NCI-H1436 treated with DMSO at 0.1 percent for 48 hours (cell line): ENCODE measurements at regions not wholly inside any gene's neighbourhood (a gene's known extent, or its start where the extent isn't known, plus 50 kb on each side); places are given as distances from the start of the nearest gene placed in this dataset.

ENCODE experiments used
- DNase-seq: peaks from one replicate; lab custom pipeline; 2025; lab: John Stamatoyannopoulos, UW

DNA sequence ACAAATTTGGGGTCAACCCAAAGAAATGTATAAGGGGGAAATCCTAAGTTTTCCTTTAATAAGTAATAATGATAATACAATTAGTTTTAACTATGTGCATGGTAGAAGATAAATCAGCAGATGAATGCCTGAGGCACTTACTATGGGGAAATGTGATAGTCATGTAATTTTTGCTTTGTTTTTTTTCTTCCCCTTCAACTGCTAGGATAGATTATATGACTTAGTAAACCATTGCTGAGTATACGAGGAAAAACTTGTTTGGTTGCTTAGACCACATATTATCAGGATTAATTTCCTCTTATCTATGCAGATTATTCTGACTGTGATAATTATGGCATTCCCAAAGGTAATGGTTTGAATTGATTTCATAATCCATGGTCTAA, 181.1 kb downstream of the TGFB2 start:
- DNase-seq: no peak

DNA sequence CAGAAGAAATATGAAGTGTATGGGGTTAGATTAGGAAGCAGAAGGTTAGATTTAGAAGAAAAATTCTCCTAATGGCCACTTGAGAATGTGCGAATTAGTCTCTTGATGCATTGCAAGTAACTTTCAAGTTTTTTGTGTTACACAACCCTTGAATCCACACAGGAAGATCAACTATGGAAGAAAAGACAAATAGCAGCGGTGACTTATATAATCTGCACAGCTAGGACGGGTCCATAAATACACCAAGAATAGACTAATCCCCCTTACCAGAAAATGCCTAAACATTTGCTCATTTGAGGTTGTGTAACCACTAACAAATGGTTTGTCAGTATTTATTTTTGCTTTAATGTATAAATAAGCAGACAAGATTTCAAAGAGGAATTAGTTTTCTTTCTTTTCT, 182.6 kb downstream of the TGFB2 start:
- no peak for DNase-seq

DNA sequence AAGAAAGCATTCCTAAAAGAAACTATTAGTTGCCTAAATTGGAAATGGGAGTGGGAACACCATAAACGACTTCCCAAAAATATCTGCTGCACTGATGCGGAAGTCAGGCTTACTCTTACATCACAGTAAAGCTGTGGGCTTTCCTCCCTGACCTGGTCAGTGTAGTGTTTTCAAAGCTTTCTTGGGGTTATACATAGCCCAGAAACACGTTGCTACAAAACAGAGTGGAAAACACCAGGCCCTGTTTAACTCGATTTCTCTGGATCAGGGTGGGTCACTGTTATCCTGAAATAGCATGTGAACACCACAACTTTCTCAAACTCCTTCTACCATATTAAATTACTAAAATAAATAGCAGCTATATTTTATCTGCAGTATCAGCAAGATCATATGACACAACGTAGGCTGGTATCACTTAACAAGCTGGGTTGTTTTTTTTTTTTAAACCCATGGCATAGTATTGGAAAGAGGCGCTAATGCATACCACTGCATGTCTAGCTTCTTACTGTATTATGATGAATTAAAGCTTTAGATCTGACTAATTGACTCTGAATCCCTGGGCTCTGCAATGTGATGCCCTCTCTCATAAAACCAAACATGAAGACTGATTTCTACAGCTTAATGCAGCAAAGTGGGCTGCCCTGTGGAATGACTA, 184.6 kb downstream of the TGFB2 start:
- DNase-seq: no peak

DNA sequence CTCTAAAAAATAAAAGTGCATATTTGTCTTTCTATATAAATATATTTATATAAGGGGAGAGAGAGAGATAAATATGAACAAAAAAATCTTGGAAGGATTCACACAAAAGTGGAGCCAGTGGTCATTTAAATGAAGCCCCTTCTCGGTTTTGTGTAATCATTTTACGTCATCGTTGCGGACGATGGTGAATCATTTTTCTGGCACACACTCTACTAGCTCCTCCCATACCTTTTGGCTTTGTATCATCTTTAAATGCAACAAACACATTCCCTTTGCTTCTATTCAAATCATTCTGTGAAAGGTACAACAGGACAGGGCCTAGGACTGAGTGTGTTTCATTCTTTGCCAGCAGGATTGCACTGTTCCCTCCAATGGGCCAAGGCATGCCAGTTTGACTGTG, 186.8 kb downstream of the TGFB2 start:
- DNase-seq: no peak

DNA sequence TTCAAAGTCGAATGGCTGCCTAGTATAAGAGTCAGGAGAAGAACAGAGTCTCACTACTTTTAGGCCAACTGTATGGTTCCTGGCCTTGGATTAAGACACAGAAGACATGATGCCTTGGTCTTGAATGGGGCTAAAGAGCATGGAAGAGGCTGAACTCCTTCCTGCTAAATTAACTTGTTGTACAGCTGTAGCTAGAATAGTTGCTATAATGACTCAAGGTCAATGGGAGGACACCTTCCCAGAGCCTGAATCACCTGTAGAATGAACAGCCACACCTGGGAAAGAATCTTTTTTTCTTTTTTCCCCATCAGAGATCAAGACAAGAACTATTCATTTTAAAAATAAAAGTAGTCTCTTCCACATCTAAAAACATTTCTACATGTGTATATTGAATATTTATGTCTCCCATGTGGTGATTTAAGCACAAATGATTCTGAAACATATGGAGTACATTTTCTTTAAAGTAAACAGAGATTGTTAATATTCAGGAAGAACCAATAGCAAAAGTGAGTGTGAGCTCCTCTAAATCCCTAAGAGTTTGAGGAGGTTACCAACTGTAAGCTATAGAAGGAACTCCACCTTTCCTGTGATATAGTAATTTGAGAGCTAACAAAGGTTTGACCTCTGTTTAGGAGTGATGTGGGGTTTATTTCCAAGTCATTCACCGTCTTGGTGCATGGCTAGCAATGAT, 191.3 kb downstream of the TGFB2 start:
- DNase-seq: no peak

DNA sequence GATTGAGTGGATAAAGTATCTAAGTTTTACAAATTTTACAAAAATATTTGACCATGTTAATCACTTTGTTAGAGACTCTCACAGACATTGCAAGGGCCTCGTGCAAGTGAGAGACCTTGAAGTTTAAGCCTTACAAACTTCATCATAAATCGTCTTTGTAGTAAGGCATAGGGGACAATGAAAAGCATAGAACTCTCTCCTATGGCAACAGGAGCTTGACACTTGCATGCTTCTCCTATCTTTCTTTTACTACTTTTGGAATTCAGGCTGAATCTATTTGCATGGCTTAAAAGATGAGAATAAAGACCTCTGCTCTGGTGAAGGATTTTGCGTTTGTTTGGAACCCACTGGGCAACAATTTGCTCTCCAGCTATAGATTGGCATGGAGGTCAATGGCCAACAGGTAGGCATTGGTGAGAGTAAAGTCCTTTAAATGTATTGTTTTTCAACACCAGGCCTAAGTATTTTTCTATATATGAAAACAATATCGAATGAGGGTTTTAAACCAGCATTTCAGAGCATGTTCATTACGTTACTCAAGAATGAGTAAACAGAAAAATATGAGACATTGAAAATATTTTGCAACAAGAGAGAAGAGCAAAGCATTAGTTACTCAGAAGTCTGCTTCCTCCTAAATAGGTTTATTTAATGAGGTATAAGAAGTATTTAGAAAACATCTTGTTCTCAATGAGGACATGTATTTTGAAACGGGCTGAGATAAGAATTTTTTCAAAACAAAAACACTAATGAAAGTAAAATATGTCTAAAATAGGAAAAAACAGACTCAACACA, 192.2 kb downstream of the TGFB2 start:
- no peak for DNase-seq

DNA sequence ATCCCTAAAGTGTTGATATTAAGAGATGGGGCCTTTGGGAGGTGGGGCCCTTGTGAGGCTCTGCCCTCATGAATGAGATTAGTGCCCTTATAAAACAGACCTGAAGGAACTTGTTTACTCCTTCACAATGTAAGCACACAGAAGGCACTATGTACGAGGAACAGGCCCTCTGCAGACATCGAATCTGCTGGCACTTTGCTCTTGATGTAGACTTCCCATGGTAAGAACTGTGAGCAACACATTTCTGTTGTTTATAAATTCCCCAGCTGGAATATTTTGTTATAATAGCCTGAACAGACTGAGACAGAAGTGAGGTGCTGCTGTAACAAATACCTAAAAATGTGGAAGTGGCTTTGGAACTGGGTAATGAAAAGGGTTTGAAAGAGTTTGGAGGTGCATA, 193.2 kb downstream of the TGFB2 start:
- DNase-seq: no peak

DNA sequence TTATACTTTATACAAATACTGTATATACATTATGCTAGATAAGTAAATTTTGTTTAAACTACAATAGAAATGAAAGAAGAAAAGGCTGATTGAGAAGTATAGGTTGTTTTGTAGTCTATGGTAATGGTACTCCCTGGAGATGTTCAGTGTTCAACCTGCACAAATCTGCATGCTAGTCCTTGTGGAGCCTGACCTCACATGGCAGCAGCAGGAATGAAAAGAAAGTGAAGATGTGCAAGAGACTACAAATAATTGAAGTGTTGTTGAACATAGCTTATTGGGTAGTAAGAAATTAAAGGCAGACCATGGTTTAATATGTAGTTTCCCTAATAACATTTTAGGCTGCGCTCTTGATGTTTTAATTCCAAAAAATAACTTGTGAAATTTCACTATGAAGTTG, 201.2 kb downstream of the TGFB2 start:
- DNase-seq: no peak

DNA sequence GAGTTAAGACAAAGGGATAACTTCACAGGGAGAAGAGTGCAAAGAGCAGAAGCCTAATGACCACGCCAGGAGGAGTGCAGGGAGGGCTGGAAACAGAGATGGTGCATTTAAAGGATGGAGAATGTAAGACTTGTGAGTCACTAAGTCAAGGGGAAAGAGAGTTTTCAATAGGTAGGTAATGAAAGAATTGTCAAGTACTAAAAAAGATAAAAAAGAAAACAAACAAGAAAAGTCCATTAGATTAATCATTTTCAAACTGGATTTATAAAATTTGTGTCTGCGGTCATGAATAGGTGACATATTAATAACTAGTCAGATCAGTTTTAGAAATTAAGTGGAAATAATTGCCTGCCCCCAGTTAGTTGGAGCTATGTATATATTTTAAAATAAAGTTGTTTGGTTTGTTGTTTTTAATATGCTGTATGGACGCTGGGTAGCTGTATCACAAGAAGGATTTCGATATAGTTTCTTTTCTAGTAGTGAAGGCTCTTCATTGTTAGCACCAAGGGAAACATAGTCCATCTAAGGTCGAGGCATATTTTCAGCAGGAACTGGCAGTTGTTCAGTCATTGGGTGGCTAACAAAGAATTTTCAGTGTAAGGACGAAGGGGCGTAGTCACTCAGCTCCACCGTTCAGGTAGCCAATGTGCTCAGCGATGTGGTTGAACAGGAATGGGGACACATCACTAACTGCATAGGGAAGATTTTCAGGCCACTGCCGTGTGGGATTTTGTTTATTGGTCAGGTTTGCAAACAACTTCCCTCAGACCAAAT, 203.0 kb downstream of the TGFB2 start:
- no peak for DNase-seq

DNA sequence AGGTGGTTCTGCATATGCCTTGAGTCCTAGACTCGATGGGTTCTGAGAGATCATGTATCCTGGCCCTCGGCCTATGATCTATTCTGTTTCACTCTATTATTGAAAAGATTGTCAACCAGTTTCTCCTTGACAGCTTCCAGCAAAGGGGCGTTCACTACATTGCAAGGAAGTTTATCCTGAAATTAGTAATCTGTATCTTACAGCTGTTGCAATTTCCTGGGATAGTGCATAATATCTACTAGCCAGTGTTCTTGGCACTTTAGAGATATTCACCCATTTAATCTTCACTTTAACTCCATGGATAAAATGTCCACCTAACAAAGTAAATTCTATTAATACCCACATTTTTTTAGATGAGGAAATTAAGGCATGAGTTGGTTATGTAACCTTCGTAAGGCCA, 203.6 kb downstream of the TGFB2 start:
- no peak for DNase-seq

DNA sequence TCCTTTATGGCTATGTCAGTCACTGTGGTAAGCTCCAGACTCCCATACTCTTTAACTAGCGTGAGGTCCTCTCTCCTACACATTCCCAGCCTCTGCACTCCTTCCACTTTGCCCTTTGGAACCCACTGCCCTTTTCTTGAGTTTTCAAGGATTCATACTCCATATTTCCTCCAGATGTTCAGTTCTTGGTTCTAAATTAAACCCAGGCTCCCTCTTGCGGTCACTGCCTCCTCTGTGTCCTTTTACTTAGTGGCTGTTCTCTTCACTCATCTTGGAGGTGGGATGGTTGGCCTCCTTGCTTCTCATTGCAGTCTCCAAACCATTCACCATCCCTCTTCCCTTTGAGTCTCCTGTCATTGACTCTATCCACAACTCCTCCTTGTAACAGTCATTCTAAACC, 208.1 kb downstream of the TGFB2 start:
- no peak for DNase-seq

DNA sequence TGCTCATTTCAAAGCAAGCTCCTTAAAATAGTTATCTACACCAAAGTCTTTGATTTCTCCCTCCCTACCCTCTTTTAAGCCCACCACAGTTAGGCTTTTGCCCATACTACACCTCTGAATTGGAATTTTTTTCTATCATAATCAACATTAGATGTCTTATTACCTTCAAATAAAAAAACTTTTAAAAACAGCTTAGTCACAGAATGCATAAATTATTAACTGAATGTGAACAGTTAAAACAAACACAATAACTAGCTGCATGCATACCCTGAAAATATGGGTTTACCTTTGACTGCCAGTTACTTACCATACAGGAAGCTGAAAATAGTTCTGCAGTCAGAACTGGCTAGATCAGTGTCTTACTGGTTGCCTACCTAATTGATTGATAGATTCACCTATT, 210.9 kb downstream of the TGFB2 start:
- DNase-seq: no peak

DNA sequence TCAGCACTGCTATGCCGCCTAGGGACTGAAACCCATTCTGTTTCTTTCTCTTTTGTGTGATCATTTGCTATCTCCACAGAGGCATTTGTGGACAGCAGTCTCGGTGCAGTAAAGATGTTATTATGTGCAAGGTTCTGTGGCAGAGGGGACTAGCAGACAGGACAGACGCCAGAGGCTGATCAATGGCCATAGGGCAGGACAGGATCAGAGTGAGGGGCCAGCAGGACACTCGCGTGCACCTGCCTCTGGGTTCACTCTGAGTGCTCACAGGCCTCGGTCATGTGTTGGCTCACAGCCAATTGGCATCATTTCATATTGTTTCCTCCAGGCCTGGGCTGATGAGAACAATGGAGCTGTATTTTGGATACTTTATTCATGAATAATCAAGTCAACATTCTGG, 212.6 kb downstream of the TGFB2 start:
- DNase-seq: peak; percentile 45

DNA sequence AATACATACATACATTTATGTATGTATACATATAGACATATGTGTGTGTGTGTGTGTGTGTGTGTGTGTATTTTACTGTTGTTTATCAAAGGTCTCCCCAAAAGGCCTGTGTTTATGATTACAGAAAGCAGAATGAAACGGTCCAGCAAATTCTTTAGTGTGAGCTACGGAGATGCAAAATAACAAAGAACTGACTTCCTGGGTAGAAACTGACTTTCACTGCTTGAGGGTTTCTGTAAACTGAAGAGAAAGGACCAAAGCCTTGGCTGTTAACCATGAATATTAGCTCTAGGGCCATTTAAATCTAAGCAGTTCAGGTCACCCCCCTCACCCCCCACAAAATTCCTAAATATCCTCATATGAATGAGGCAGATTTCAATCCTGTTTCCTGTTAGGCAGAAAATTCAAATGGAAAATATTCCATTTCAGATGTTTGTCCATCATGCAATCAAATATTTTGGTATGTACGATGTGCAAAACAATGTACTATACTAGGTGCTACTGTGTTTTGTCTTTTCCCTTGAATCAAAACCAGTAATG, 213.2 kb downstream of the TGFB2 start:
- DNase-seq: no peak

DNA sequence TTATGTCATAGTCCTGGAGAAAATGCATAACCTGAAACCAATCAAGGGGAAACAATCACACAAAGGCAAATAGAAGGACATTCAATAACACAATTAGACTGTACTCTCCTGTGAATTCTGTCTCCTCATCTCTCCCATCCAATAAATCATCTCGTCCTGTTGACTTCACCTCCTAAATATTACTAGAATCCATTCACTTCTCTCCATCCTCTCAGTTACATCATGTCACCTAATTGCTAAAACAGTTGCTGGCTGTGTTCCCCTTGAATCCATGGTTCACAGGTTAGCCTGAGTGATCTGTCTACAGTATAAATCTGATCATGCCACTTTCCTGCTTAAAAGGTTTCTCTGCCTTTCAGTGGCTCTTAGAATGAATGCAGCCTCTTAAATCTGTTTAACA, 220.2 kb downstream of the TGFB2 start:
- peak; percentile 81 for DNase-seq

DNA sequence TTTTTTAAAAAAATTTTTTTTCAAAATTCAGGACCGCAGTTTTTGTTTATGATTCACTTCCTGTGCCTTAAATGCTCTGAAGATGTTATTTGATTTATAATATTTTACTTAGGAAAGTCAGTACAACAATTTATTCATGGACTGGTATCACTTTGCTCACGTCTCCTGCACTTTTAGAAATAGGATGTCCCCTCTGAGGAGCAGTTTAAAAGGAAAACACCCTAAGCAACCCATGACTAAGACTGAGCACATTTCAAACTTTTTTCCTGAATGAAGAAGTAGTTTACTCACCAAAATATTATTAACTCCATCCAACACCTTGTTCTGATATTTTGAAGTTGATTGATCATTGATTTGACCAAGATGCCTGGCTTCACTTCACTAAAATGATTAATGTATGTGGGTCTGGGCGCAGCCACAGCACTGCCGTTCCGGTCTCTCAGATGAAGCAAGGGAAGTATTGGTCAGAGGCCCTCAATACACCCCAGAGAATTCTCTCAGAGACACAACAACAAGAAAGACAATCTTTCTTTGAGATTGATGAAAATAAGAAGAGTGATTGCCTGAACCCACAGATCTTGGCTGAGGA, 223.9 kb downstream of the TGFB2 start:
- no peak for DNase-seq

DNA sequence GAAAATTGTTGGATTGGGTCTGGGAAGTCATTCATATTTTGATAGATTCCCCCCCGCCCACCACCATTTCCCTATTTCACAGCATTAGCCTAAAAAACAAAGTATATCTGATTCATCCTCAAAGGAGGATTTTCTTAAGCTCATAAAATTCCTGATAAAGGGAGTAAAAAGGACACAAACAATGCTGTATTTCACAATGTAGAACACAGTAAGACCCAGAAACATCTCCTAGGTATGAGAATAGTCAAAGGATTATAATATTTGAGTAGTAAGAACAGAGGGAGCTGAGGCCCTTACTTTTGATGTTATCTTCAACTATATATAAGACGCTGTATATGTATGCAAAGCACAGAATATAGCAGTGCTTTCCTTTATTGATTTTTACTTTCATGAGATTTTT, 225.3 kb downstream of the TGFB2 start:
- no peak for DNase-seq

DNA sequence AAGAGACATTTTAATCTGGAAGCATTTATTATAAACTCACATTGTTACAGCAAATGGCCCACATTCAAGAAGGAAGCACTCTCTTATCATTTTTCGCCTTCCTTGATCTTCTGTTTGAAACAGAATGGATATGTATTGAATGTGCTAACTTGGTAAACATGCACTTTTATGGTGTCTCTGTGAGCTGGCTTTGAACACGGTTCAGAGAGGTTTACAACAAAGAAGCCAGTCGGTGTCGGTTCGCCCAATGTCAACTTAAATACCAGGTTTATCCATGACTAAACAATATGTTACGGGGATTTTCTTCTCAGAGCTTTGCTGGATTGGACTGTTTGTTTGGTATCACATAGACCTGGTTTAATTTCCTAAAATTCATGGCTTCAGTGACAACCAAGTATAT, 226.4 kb downstream of the TGFB2 start:
- DNase-seq: no peak

DNA sequence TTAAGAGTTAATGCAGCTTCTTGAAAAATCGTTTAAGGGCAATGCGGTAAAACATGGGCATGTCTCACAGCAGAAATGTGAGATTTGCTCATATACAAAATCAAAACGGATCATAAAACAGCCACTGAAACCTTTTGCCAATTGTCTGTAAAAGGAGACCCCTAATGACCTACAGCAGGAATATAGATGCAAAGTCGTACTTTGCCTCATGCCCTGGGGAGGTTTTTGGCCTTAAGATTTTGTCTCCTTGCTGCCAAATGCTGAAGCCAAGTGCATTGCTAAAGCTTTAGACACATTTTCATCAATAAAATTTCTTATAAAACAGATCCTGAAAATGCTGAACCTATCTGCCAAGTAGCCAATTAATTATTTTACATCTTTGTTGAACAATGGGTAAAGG, 226.9 kb downstream of the TGFB2 start:
- DNase-seq: no peak

DNA sequence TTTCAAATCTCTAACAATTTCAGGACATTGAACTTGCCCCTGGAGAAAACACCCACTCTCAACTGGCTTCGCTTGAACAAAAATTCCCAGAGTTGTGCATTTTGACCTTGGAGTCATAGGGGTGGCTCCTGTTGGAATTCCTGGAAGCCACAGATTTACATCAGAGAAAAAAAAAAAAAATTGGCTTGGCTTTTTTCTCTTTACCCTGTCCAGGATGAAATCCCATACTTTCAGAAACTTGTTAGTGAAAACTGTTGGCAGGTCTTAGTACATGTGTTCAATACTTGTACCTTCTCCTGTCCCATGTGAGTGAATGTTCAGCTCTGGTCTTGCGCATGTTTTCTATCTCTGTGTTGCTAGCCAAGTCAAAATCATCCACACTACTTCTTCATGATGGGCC, 228.8 kb downstream of the TGFB2 start:
- DNase-seq: no peak

DNA sequence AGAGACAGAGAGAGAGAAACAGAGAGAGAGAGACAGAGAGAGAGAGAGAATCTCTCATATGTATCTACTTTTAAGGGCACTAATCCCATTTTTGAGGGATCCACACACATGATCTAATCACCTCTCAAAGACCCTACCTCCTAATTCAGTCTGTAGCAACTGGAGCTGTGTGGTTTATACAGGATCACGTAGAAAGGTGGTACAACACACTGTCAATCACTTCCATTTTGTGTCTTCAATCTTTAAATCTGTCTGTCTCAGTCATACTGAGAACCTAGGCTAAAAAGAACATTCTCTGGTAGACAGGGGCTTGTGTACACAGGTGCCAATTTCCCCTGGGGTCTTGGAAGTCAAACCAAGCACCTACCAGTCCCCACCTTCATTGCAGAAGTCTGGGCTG, 229.9 kb downstream of the TGFB2 start:
- DNase-seq: no peak

DNA sequence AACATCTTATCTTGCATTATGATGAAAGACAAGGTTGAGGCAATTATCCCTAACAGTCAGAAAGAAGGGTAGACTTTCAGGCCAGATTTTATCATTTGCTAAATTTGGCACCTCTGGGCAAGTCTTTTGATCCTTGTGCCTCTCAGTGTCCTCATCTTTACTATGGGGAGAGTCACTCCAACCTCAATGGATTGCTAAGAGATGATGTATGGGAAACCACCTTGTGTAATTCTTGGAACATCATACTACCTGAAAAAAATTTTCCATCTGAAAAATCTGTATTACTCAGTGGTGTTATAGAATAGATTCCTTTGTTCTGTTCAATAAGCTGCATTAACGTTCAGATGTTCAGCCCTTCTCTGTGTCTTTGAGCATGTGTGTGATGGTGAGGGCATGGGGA, 230.7 kb downstream of the TGFB2 start:
- DNase-seq: no peak
